ENCODE measurements at regions not wholly inside any gene's neighbourhood (a gene's known extent, or its start where the extent isn't known, plus 50 kb on each side); places are given as distances from the start of the nearest gene placed in this dataset.

- TF ChIP-seq SMARCA5 (IDR thresholded peaks at IDR 0.05) (no peak), FOS (IDR thresholded peaks at IDR 0.05; ENCODE audit: borderline replicate concordance, extremely low read depth, insufficient read length) (no peak)
Observed at GRCh38 chrX:10741003-10741402, 120.6 kb upstream of the MID1 start (continued).

GRCh38 chrX:10741550-10741949, 121.2 kb upstream of the MID1 start:
- FAIRE-seq, result no peak
- intact Hi-C loops (cut with micrococcal nuclease; ENCODE audit: unreplicated experiment), result no loop called here
- CTCF ChIA-PET, result no interaction called here

GRCh38 chrX:10743476-10743875, 123.1 kb upstream of the MID1 start:
- ChIA-PET RAD21 (ENCODE audit: unreplicated experiment) (no interaction called here), CTCF (interaction anchor here (0.8 to 0.9 kb wide), 2 partner anchors 19 to 624 kb away, joined by 3 read pairs; no protein-coding TSS in a partner anchor), SMC1A (ENCODE audit: uncharacterized antibody, unreplicated experiment) (no interaction called here), POLR2A (no interaction called here)
- no peaks in the 10 kb centered on the region for H3K27me3 ChIP-seq (replicated peaks in 1 of 2; ENCODE audit: control insufficient read depth in 2 of 2, insufficient read depth in 2 of 2, low read length in 1 of 2)
- H3K4me1 ChIP-seq (ENCODE audit: control insufficient read depth, insufficient read depth, low read length), result no peaks in the 10 kb centered on the region
- intact Hi-C loops (cut with micrococcal nuclease; ENCODE audit: unreplicated experiment) (no loop called here), in situ Hi-C loops (cut with MboI) (no loop called here)
- no peaks in the 10 kb centered on the region for H3K36me3 ChIP-seq (ENCODE audit: control insufficient read depth in 2 of 2, insufficient read depth in 2 of 2, low read length in 1 of 2)
- ATAC-seq, result no peak
- H3K27ac ChIP-seq (ENCODE audit: control insufficient read depth, insufficient read depth), result no peak overlapping the region
- TF ChIP-seq KDM1A (IDR thresholded peaks at IDR 0.05; ENCODE audit: borderline replicate concordance) (no peak), GATAD2B (conservative IDR thresholded peaks at IDR 0.05; ENCODE audit: low read depth) (no peak), NFYB (IDR thresholded peaks at IDR 0.05; ENCODE audit: insufficient read depth, low read depth, low read length) (no peak), ZSCAN29 (IDR thresholded peaks at IDR 0.05) (no peak), E2F8 (IDR thresholded peaks at IDR 0.05; ENCODE audit: low read depth, partially characterized antibody) (no peak), MEF2B (IDR thresholded peaks at IDR 0.05; ENCODE audit: partially characterized antibody, poor library complexity, severe bottlenecking) (no peak), POU2F2 (IDR thresholded peaks at IDR 0.05; ENCODE audit: borderline replicate concordance, low read depth, low read length) (no peak), IRF4 (IDR thresholded peaks at IDR 0.05; ENCODE audit: low read depth, low read length) (no peak), ZNF217 (IDR thresholded peaks at IDR 0.05) (no peak)
- no peak overlapping the region for H3K4me3 ChIP-seq
- no peak for DNase-seq (ENCODE audit: low read depth, low spot score)
- H3K9me3 ChIP-seq (replicated peaks; ENCODE audit: control insufficient read depth, insufficient read depth, low read length), result no peaks in the 10 kb centered on the region
- H3K9ac ChIP-seq (ENCODE audit: control insufficient read depth, insufficient read depth, low read length), result no peak overlapping the region
- no peak overlapping the region for H2AFZ ChIP-seq (ENCODE audit: control insufficient read depth, low read depth, low read length)
- H3K4me2 ChIP-seq (ENCODE audit: control insufficient read depth, insufficient read depth), result no peak overlapping the region
- no TSS peak for BruUV-seq (replicated peaks)
- no peaks in the 10 kb centered on the region for H3K79me2 ChIP-seq (ENCODE audit: control insufficient read depth, insufficient read depth, low read length)
- 35% methylated on average over 2 of the region's 2 CpGs for WGBS (ENCODE audit: insufficient coverage, insufficient replicate concordance, low lambda C conversion rate, missing lambda C conversion rate)
- FAIRE-seq, result no peak
- no peaks in the 10 kb centered on the region for H4K20me1 ChIP-seq (ENCODE audit: control insufficient read depth, insufficient read depth)

More at GRCh38 chrX:10741550-10741949, 121.2 kb upstream of the MID1 start:
- TF ChIP-seq NR2C2 (IDR thresholded peaks at IDR 0.05; ENCODE audit: borderline replicate concordance, control insufficient read depth, insufficient read length, low read depth) (no peak), RB1 (IDR thresholded peaks at IDR 0.05; ENCODE audit: borderline replicate concordance) (no peak), IRF4 (IDR thresholded peaks at IDR 0.05; ENCODE audit: low read depth, low read length) (no peak), NFIC (IDR thresholded peaks at IDR 0.05; ENCODE audit: low read depth, low read length) (no peak)
- WGBS (ENCODE audit: insufficient coverage, insufficient replicate concordance, low lambda C conversion rate, missing lambda C conversion rate), result 0% methylated on average over 2 of the region's 2 CpGs
- Histone ChIP-seq H3K9me3 (replicated peaks; ENCODE audit: control insufficient read depth, insufficient read depth, low read length) (no peaks in the 10 kb centered on the region), H3K9ac (ENCODE audit: control insufficient read depth, insufficient read depth, low read length) (no peak overlapping the region), H3K27ac (ENCODE audit: control insufficient read depth, insufficient read depth) (no peak overlapping the region), H3K4me1 (ENCODE audit: control insufficient read depth, insufficient read depth, low read length) (no peaks in the 10 kb centered on the region), H3K27me3 (replicated peaks in 1 of 2; ENCODE audit: control insufficient read depth in 2 of 2, insufficient read depth in 2 of 2, low read length in 1 of 2) (no peaks in the 10 kb centered on the region), H2AFZ (ENCODE audit: control insufficient read depth, low read depth, low read length) (no peak overlapping the region), H3K4me2 (ENCODE audit: control insufficient read depth, insufficient read depth) (no peak overlapping the region), H3K36me3 (ENCODE audit: control insufficient read depth in 2 of 2, insufficient read depth in 2 of 2, low read length in 1 of 2) (no peaks in the 10 kb centered on the region), H3K79me2 (ENCODE audit: control insufficient read depth, insufficient read depth, low read length) (no peaks in the 10 kb centered on the region), H3K4me3 (no peak overlapping the region), H4K20me1 (ENCODE audit: control insufficient read depth, insufficient read depth) (no peaks in the 10 kb centered on the region)
- SMC1A ChIA-PET (ENCODE audit: uncharacterized antibody, unreplicated experiment), result interaction anchor here (1.4 kb wide), 1 partner anchor 10 kb away, joined by 4 read pairs; no protein-coding TSS in a partner anchor
- in situ Hi-C loops (cut with MboI), result no loop called here
- BruUV-seq (replicated peaks), result no TSS peak
- POLR2A ChIA-PET, result no interaction called here
- RAD21 ChIA-PET (ENCODE audit: unreplicated experiment), result no interaction called here
- DNase-seq (ENCODE audit: low read depth, low spot score), result no peak
- ATAC-seq, result no peak
